ENCODE measurements at regions not wholly inside any gene's neighbourhood (a gene's known extent, or its start where the extent isn't known, plus 50 kb on each side); places are given as distances from the start of the nearest gene placed in this dataset.

DNA sequence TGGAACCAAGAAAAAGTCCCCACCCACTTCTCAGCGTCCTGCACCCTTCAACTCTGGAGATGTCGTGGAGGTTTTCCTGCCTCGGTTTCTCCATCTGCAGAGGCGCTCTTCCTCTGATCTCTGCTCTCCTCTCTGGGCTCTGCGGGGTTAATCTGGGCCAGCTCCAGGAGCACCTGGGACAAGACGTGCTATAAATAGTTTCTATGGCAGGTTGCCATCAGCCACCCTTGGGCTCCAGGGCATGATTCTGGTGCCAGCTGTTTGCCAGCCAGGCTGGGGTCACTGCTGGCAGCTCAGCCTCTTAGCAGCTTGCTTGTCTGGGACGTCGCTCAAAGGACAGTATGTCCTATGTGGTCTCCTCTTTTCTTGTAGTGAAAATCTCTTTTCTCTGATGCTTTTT lies 137.1 kb downstream of the ACTL8 start:
- TF ChIP-seq, protein P1, sequence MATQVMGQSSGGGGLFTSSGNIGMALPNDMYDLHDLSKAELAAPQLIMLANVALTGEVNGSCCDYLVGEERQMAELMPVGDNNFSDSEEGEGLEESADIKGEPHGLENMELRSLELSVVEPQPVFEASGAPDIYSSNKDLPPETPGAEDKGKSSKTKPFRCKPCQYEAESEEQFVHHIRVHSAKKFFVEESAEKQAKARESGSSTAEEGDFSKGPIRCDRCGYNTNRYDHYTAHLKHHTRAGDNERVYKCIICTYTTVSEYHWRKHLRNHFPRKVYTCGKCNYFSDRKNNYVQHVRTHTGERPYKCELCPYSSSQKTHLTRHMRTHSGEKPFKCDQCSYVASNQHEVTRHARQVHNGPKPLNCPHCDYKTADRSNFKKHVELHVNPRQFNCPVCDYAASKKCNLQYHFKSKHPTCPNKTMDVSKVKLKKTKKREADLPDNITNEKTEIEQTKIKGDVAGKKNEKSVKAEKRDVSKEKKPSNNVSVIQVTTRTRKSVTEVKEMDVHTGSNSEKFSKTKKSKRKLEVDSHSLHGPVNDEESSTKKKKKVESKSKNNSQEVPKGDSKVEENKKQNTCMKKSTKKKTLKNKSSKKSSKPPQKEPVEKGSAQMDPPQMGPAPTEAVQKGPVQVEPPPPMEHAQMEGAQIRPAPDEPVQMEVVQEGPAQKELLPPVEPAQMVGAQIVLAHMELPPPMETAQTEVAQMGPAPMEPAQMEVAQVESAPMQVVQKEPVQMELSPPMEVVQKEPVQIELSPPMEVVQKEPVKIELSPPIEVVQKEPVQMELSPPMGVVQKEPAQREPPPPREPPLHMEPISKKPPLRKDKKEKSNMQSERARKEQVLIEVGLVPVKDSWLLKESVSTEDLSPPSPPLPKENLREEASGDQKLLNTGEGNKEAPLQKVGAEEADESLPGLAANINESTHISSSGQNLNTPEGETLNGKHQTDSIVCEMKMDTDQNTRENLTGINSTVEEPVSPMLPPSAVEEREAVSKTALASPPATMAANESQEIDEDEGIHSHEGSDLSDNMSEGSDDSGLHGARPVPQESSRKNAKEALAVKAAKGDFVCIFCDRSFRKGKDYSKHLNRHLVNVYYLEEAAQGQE (IDR thresholded peaks at IDR 0.05; ENCODE audit: insufficient read depth in 1 of 2, low read depth in 2 of 2, low read length in 2 of 2): no peak
- no peak for TF ChIP-seq POLR2AphosphoS5 (IDR thresholded peaks at IDR 0.05; ENCODE audit: low read depth, low read length)
- no peak for TF ChIP-seq TAF1 (IDR thresholded peaks at IDR 0.05; ENCODE audit: borderline replicate concordance, insufficient read depth, low read length)

DNA sequence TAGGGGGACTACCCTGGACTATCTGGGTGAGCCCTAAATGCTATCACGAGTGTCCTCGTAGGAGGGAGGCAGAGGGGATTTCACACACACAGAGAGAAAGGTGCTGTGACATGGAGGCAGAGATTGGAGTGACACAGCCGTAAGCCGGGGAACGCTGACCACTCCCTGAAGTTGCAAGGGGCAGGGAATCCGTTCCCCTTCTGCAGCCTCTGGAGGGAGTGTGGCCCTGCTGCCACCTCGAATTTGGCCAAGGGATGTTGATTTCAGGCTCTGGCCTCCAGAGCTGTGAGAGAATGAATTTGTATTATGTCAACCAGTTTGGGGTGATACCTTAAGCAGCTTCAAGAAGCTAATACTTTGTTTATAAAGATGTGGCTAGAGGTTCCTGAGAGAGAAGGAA lies 137.7 kb downstream of the ACTL8 start:
- TF ChIP-seq, protein P1 (IDR thresholded peaks at IDR 0.05; ENCODE audit: insufficient read depth in 1 of 2, low read depth in 2 of 2, low read length in 2 of 2): no peak
- TF ChIP-seq SIN3A (IDR thresholded peaks at IDR 0.05; ENCODE audit: borderline replicate concordance, insufficient read depth, low read length) (no peak), POLR2AphosphoS5 (IDR thresholded peaks at IDR 0.05; ENCODE audit: low read depth, low read length) (no peak), FOXP2 (optimal IDR thresholded peaks at IDR 0.05; ENCODE audit: borderline replicate concordance, extremely low read depth, extremely low read length, insufficient read depth) (no peak), TAF1 (IDR thresholded peaks at IDR 0.05; ENCODE audit: borderline replicate concordance, insufficient read depth, low read length) (no peak)

DNA sequence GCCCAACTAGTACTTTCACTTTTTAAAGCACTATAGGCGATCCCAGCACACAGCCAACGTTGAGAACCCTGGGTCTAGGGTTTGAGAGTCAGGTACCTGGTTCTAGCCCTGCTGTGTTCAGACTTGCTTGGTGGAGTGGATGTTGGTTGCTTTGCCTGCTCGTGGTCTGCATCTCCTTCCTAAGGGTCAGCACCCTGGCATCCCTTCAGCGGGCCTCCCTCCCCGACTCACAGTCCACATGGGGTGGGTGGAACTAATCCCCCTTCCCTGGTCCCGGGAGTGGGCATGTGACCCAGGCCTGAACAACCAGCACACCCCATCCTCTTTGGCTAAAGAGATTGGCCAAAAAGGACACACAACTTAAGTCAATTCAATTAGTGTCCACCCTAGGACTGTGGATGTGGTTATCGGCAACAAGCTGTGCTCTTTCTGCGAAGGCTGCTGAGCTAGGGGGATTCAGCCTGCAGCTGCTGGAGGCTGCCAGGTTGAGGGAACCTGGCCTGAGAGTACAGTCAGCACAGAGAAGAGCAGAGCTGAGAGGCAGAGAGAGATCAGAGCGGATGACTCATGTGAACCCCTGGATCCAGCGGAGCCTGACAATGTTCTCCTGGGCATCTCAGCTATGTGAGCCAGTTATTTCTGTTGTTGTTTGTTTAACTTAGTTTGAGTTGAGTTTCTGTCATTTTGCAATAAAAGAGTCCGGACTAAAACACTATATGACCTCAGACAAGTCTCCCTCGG lies 138.9 kb downstream of the ACTL8 start:
- TF ChIP-seq SIN3A (IDR thresholded peaks at IDR 0.05; ENCODE audit: borderline replicate concordance, insufficient read depth, low read length) (no peak), TAF1 (IDR thresholded peaks at IDR 0.05; ENCODE audit: borderline replicate concordance, insufficient read depth, low read length) (no peak), POLR2AphosphoS5 (IDR thresholded peaks at IDR 0.05; ENCODE audit: low read depth, low read length) (no peak), FOXP2 (optimal IDR thresholded peaks at IDR 0.05; ENCODE audit: borderline replicate concordance, extremely low read depth, extremely low read length, insufficient read depth) (no peak)
- TF ChIP-seq, protein P1 (IDR thresholded peaks at IDR 0.05; ENCODE audit: insufficient read depth in 1 of 2, low read depth in 2 of 2, low read length in 2 of 2): no peak

DNA sequence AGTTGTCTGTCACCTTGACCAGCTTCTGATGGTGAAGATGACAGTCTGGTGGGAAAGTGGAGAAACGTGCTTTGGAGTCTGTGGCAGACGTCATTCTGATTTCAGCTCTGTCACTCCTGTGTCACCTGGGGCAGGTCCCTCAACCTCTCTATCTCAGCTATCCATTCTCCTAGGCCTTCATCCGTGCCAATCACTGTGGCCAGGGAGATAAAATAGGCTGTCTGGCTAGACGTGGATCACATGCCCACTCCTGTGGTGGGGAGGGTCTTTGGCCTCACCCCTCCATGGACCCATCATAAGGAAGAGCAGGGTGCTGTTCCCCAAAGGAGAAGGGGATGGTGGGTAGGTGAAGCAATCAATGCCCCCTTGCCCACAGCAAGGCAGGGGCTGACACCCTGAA lies 140.3 kb downstream of the ACTL8 start:
- no peak for TF ChIP-seq TAF1 (IDR thresholded peaks at IDR 0.05; ENCODE audit: borderline replicate concordance, insufficient read depth, low read length)

DNA sequence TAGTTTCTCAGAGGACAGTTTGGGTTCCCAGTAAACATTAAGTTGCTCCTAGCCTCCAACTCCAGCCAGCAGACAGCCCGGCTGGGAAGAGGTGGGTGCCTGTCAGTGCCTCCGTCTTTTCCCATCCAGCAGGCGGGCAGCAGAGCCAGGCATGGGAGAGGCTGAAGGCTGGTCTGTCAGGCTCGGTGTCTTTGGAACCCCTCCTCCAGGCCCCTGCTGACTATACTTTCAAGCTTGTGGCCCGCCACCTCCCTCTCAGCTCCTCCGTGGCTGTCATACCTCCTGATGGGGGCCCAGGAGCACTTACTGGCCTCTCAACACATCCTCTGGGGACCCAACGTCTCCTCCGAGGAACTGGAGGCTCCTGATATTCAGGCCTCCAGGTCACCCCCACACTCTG lies 140.9 kb downstream of the ACTL8 start:
- TF ChIP-seq, protein P1 (IDR thresholded peaks at IDR 0.05; ENCODE audit: insufficient read depth in 1 of 2, low read depth in 2 of 2, low read length in 2 of 2): no peak
- TF ChIP-seq TAF1 (IDR thresholded peaks at IDR 0.05; ENCODE audit: borderline replicate concordance, insufficient read depth, low read length): no peak
- TF ChIP-seq SIN3A (IDR thresholded peaks at IDR 0.05; ENCODE audit: borderline replicate concordance, insufficient read depth, low read length): no peak
- no peak for TF ChIP-seq FOXP2 (optimal IDR thresholded peaks at IDR 0.05; ENCODE audit: borderline replicate concordance, extremely low read depth, extremely low read length, insufficient read depth)
- no peak for TF ChIP-seq POLR2AphosphoS5 (IDR thresholded peaks at IDR 0.05; ENCODE audit: low read depth, low read length)
